Astrocyte of the spinal cord (primary cell): ENCODE measurements at regions not wholly inside any gene's neighbourhood (a gene's known extent, or its start where the extent isn't known, plus 50 kb on each side); places are given as distances from the start of the nearest gene placed in this dataset.

Experiments used
- DNase-seq: peaks from one replicate; pipeline ENCODE4 v3.0.0; 2011; ENCODE audit warnings: low read depth, low spot score
- H3K4me3 ChIP-seq: 2 replicates; pipeline ENCODE4 v1.5.1; 2011; ENCODE audit warnings: low read depth, mild to moderate bottlenecking, low read length, moderate library complexity
- in situ Hi-C: cut with HindIII; loops from 2 replicates; pipeline ENCODE4 v1.10.0; 2017; ENCODE audit warnings: low sequenced_read_pairs
- TF ChIP-seq, protein P1 (sequence below): IDR thresholded peaks from 2 replicates; pipeline ENCODE4 v1.5.1; 2012; ENCODE audit warnings: low read depth, mild to moderate bottlenecking, low read length, inconsistent platforms

DNA sequence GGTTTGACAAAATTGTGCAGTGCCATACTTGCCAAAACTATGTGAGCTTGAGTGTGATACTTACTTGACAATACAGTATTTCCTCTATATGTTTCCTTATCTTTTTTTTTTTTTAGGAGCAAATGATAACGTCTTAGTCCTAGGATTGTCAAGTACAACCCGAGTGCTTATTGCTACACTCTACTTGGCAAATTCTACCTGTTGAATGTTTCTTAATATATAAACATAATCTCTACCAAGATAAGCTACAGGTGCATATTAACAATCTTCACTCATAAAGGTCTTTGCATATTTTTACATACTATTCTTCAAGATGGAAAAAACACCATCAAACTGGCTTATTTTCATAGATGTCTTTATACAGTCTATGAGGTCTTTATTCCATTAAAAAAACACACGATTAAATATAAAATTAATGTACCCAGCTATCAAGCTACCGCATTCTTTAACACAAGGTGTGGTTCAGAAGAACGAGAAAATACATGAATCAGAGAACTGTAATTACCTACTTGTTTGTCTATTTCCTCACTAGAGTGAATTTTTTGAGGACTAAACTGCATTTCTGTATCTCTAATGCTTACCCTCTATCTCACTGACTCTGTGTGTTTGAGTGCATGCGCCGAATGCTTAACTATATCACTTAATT, 76.1 kb upstream of the PDSS1 start:
- no peak overlapping the region for H3K4me3 ChIP-seq
- in situ Hi-C loops = no loop called here
- TF ChIP-seq, protein P1, sequence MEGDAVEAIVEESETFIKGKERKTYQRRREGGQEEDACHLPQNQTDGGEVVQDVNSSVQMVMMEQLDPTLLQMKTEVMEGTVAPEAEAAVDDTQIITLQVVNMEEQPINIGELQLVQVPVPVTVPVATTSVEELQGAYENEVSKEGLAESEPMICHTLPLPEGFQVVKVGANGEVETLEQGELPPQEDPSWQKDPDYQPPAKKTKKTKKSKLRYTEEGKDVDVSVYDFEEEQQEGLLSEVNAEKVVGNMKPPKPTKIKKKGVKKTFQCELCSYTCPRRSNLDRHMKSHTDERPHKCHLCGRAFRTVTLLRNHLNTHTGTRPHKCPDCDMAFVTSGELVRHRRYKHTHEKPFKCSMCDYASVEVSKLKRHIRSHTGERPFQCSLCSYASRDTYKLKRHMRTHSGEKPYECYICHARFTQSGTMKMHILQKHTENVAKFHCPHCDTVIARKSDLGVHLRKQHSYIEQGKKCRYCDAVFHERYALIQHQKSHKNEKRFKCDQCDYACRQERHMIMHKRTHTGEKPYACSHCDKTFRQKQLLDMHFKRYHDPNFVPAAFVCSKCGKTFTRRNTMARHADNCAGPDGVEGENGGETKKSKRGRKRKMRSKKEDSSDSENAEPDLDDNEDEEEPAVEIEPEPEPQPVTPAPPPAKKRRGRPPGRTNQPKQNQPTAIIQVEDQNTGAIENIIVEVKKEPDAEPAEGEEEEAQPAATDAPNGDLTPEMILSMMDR = no peak
- no peak for DNase-seq

DNA sequence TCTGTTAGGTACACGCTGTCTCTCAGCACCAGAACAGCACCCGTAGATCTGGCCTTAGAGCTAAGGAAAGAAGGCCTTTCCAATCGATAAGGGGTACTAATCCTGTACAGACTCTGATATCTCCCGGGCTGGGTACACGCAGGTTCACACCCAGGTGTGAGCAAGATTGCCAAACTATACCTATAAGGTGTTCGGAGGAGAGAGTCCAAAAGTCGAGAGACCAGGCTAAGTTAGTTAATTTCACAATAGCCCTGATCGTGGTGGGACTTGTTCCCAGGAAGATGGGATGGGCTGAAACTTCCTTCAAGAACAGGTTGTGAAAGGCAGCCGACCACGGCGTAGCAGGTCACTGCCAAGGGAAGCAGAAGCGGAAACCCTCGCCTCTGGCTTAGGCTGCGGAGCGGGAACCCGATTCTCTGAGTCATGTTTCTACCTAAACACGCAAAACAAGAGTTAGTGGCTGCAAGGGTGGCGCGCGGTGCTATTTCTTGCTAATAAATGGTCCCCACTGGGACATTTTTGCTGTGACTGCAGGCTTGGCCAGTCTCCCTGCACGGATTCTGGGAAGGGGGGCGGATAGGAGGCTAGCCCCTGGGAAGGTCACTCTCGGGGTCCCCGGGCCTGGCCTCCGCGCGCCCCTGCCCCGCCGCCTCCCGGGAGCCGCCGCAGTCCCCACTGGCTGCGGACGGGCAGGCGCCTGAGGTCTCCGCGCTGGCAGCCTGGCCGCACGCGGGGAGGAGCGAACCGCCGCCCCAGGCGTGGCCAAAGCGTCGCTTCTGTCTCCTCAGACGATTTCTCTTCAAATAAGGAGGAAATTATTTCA, 75.4 kb upstream of the PDSS1 start:
- peak overlapping the region; percentile 10 for H3K4me3 ChIP-seq
- TF ChIP-seq, protein P1 = no peak
- DNase-seq = no peak
- in situ Hi-C loops = no loop called here

DNA sequence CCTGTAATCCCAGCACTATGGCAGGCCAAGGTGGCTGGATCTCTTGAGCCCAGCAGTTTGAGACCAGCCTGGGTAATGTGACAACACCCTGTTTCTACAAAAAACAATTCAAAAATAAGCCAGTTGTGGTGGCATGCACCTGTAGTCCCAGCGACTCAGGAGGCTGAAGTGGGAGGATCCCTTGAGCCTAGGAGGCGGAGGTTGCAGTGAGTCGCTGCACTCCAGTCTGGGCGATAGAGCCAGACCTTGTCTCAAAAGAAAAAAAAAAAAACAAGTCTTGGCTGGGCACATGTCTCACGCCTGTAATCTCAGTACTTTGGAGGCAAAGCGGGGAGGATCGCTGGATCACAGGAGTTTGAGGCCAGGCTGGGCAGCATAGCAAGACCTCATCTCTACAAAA, 74.6 kb upstream of the PDSS1 start:
- H3K4me3 ChIP-seq = no peak overlapping the region
- TF ChIP-seq, protein P1 = no peak
- DNase-seq = no peak

DNA sequence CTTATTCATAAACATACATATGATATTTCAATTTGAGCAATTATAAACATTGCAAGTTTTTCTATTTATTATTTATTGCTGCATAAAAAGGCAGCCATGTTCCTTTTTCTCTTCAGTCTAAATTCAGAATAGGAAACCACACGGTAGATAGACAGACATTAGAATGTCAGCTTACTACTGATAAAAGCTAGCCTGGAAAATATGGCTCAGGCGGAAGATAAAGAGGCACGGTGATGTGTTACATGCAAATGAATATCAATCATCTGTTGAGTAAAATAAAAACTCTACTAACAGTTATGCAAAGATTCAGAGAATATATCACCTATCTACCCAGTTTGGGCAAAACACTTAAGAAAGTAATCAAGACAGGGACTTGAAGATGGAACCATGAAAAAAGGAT, 73.5 kb upstream of the PDSS1 start:
- TF ChIP-seq, protein P1 = no peak
- no peak for DNase-seq
- H3K4me3 ChIP-seq = no peak overlapping the region
- in situ Hi-C loops = no loop called here

More for the DNA sequence above, 74.6 kb upstream of the PDSS1 start:
- in situ Hi-C loops = no loop called here

DNA sequence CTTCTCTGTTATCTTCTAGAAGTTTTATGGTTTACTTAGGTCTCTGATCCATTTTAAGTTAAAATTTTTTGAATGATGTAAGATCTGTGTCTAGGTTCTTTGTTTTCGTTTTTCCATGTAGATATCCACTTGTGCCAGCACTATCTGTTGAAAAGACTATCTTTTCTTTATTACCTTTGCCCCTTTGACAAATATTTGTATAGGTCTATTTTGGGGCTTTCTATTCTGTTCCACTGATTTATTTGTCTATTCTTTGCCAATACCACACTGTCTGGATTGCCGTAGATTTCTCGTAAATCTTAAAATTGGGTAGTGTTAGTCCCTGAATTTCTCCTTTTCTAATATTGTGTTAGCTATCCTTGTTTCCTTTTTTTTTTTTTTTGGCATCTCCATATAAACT, 71.4 kb upstream of the PDSS1 start:
- TF ChIP-seq, protein P1 = no peak
- no peak overlapping the region for H3K4me3 ChIP-seq
- in situ Hi-C loops = no loop called here
- DNase-seq = no peak

DNA sequence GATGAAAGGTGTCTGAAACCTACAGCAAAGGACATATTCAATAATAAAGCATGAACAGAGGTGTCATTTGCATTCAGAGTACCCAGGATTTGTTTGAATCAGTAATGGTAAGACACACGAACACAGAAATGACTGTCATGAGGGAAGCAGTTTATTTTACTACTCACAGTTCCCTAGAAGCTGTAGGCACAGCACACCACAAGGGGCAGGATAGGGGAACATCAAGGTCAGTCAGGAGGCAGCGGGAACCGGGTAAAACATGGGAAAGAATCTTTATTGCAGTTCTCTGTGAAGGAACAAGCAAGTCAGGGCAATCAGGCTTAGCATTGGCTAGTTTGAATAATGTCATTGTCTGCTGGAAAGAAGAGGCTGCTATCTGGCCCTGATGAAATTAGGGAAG, 70.2 kb upstream of the PDSS1 start:
- TF ChIP-seq, protein P1 = no peak
- in situ Hi-C loops = no loop called here
- no peak overlapping the region for H3K4me3 ChIP-seq
- no peak for DNase-seq
